Nephron progenitor cell (in vitro differentiated cells): ENCODE measurements at regions not wholly inside any gene's neighbourhood (a gene's known extent, or its start where the extent isn't known, plus 50 kb on each side); places are given as distances from the start of the nearest gene placed in this dataset.
A peak's percentile ranks its signal among the peaks of the same experiment; 100 is the strongest.

Experiments used
- DNase-seq: peaks from one replicate; pipeline ENCODE4 v3.0.0; 2021
- H3K27ac Mint-ChIP-seq: 2 replicates; pipeline ENCODE4 v1.8.0; 2021; ENCODE audit warnings: mild to moderate bottlenecking, moderate library complexity, mixed read lengths
- H3K27me3 Mint-ChIP-seq: 2 replicates; pipeline ENCODE4 v1.8.0; 2021; ENCODE audit warnings: mild to moderate bottlenecking, low read depth, mixed read lengths; ENCODE audit not compliant: poor library complexity
- H3K36me3 Mint-ChIP-seq: 2 replicates; pipeline ENCODE4 v1.8.0; 2021; ENCODE audit warnings: low read depth, mixed read lengths
- H3K4me1 Mint-ChIP-seq: 2 replicates; pipeline ENCODE4 v1.8.0; 2021; ENCODE audit warnings: mixed read lengths
- H3K4me3 Mint-ChIP-seq: 2 replicates; pipeline ENCODE4 v1.8.0; 2021; ENCODE audit warnings: mild to moderate bottlenecking, moderate library complexity, mixed read lengths
- H3K9me3 Mint-ChIP-seq: 2 replicates; pipeline ENCODE4 v1.8.0; 2021; ENCODE audit warnings: mild to moderate bottlenecking, moderate library complexity, mixed read lengths
- TF ChIP-seq, protein P1 (sequence below): fragments of 200-600 bp; sonication (generic); IDR thresholded peaks from 2 replicates; pipeline ENCODE4 v1.5.0; 2021; ENCODE audit warnings: antibody characterized with exemption

GRCh38 chr14:34107441-34107840 lies 156.6 kb upstream of the EGLN3 start:
- Mint-ChIP-seq H3K4me3 (no peak overlapping the region), H3K27ac (no peak overlapping the region), H3K27me3 (peaks cover 4% of the 10 kb centered on the region), H3K36me3 (no peaks in the 10 kb centered on the region), H3K9me3 (no peaks in the 10 kb centered on the region), H3K4me1 (peaks cover 10% of the 10 kb centered on the region)
- TF ChIP-seq, protein P1, sequence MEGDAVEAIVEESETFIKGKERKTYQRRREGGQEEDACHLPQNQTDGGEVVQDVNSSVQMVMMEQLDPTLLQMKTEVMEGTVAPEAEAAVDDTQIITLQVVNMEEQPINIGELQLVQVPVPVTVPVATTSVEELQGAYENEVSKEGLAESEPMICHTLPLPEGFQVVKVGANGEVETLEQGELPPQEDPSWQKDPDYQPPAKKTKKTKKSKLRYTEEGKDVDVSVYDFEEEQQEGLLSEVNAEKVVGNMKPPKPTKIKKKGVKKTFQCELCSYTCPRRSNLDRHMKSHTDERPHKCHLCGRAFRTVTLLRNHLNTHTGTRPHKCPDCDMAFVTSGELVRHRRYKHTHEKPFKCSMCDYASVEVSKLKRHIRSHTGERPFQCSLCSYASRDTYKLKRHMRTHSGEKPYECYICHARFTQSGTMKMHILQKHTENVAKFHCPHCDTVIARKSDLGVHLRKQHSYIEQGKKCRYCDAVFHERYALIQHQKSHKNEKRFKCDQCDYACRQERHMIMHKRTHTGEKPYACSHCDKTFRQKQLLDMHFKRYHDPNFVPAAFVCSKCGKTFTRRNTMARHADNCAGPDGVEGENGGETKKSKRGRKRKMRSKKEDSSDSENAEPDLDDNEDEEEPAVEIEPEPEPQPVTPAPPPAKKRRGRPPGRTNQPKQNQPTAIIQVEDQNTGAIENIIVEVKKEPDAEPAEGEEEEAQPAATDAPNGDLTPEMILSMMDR = no peak
- no peak for DNase-seq

- no peak overlapping the region for H3K27ac Mint-ChIP-seq
- peaks cover 10% of the 10 kb centered on the region for H3K4me1 Mint-ChIP-seq
- TF ChIP-seq, protein P1 = no peak
- H3K27me3 Mint-ChIP-seq = peaks cover 4% of the 10 kb centered on the region
- H3K9me3 Mint-ChIP-seq = no peaks in the 10 kb centered on the region
- DNase-seq = no peak
- no peak overlapping the region for H3K4me3 Mint-ChIP-seq
- H3K36me3 Mint-ChIP-seq = no peaks in the 10 kb centered on the region
Measured at GRCh38 chr14:34106310-34106709, 155.4 kb upstream of the EGLN3 start.

DNA sequence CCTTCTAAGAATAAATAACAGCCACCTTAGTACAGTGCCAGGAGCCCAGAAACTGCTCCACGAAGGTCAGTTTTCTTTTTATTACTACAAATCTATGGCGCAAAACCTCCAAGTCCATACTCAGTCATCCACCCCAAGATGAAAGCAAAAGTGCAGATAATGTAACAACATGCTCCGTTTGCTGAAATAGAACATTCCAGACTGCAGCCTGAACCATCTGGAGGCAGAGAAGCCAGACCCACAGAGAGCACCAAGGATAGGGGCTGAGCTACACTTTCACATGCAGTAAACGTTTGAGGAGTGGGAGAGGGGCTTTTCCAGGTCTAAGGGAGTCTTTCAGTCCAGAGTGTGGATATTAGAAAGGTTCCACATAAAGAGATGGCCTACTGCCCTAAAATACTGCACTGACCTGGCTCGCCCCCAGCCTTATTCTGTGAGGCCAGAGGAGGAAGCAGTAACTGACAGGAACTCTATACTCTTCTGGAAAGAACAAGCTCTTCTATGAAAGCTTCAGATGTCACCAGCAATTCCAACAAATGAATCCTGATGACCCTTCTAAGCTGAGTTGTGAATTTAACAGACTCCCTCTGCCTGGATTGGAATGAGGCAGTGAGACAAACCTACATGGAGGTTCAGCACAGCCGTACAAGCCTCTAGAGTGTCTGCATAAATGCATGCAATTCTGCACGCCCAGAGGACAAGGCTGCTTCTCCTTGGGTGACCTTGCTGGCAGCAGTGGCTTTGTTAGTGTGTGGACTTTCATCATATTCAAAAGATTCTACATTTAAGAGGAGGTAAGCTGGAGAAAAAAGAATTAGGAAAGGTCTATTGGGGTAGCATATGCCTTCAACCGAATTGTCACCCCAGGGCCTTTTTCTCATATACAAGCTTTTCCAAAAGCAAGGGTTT lies 153.9 kb upstream of the EGLN3 start:
- no peaks in the 10 kb centered on the region for H3K9me3 Mint-ChIP-seq
- DNase-seq = no peak
- peaks cover 4% of the 10 kb centered on the region for H3K27me3 Mint-ChIP-seq
- TF ChIP-seq, protein P1 = no peak
- H3K27ac Mint-ChIP-seq = peak overlapping the region; percentile 14
- H3K4me3 Mint-ChIP-seq = no peak overlapping the region
- peaks cover 13% of the 10 kb centered on the region for H3K4me1 Mint-ChIP-seq
- H3K36me3 Mint-ChIP-seq = no peaks in the 10 kb centered on the region

DNA sequence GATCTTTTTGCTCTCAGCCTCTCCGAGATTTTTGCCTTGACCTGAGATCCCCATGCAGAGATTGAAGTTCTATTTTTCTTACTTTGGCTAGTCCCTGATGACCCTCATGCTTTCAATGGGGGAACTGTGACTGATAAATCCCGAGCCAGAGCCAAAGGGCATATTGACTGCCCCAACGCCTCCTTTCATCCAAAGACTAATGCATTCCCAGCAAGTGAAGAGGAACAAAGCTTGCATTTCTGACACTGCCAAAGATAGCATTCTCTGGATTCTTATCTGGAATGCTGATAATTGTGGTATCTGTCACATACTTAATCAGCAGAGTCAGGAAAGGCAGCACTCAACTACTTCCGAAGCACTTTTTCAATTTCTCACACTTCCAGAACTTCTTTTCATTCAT lies 152.3 kb upstream of the EGLN3 start:
- no peaks in the 10 kb centered on the region for H3K9me3 Mint-ChIP-seq
- H3K36me3 Mint-ChIP-seq = no peaks in the 10 kb centered on the region
- DNase-seq = no peak
- H3K4me1 Mint-ChIP-seq = peaks cover 29% of the 10 kb centered on the region
- TF ChIP-seq, protein P1 = no peak
- H3K27ac Mint-ChIP-seq = no peak overlapping the region
- H3K4me3 Mint-ChIP-seq = no peak overlapping the region
- H3K27me3 Mint-ChIP-seq = no peaks in the 10 kb centered on the region

- no peak overlapping the region for H3K4me3 Mint-ChIP-seq
- H3K4me1 Mint-ChIP-seq = peaks cover 31% of the 10 kb centered on the region
- no peaks in the 10 kb centered on the region for H3K9me3 Mint-ChIP-seq
- H3K27ac Mint-ChIP-seq = no peak overlapping the region
- H3K36me3 Mint-ChIP-seq = no peaks in the 10 kb centered on the region
- DNase-seq = no peak
- TF ChIP-seq, protein P1 = no peak
- peaks cover 3% of the 10 kb centered on the region for H3K27me3 Mint-ChIP-seq
Measured at GRCh38 chr14:34099635-34100034, 148.8 kb upstream of the EGLN3 start.

- Mint-ChIP-seq H3K27me3 (peaks cover 3% of the 10 kb centered on the region), H3K36me3 (no peaks in the 10 kb centered on the region), H3K4me1 (peaks cover 28% of the 10 kb centered on the region), H3K4me3 (no peak overlapping the region), H3K9me3 (no peaks in the 10 kb centered on the region), H3K27ac (no peak overlapping the region)
- DNase-seq = no peak
- TF ChIP-seq, protein P1 = no peak
Measured at GRCh38 chr14:34098985-34099349, 148.1 kb upstream of the EGLN3 start.
